Lung (tissue), 11 donors: ENCODE measurements at regions not wholly inside any gene's neighbourhood (a gene's known extent, or its start where the extent isn't known, plus 50 kb on each side); places are given as distances from the start of the nearest gene placed in this dataset.

Experiments
- ATAC-seq: fragments of 200-7000 bp; cut with Tn5 transposase; one replicate; pipeline ENCODE4 v1.9.1; 2020; ENCODE audit warnings: moderate number of reproducible peaks; ENCODE audit not compliant: insufficient read depth, low FRiP score
- DNase-seq, 3 donors: peaks; one replicate each; pipeline ENCODE4 v3.0.0-alpha.2; 2013 to 2017
- H3K27ac ChIP-seq, 2 donors: one replicate each; pipeline ENCODE4 v1.5.1; 2013; ENCODE audit warnings: mild to moderate bottlenecking in 2 of 2, moderate library complexity in 2 of 2, control low read depth in 1 of 2, inconsistent platforms in 1 of 2, low read depth in 1 of 2, low read length in 1 of 2
- H3K27me3 ChIP-seq, 3 donors: one replicate each; pipeline ENCODE4 v1.5.1; 2013; ENCODE audit warnings: low read length in 2 of 3; ENCODE audit not compliant: control insufficient read depth in 3 of 3, insufficient read depth in 3 of 3
- H3K36me3 ChIP-seq, 4 donors: one replicate each; pipeline ENCODE4 v1.5.1; 2013; ENCODE audit warnings: low read length in 4 of 4, mild to moderate bottlenecking in 1 of 4, moderate library complexity in 1 of 4; ENCODE audit not compliant: control insufficient read depth in 4 of 4, insufficient read depth in 4 of 4
- H3K4me1 ChIP-seq, 5 donors: one replicate each; pipeline ENCODE4 v1.5.1; 2013; ENCODE audit warnings: low read length in 5 of 5, mild to moderate bottlenecking in 2 of 5, moderate library complexity in 1 of 5; ENCODE audit not compliant: control insufficient read depth in 5 of 5, insufficient read depth in 5 of 5
- H3K4me3 ChIP-seq: one replicate; pipeline ENCODE4 v1.5.1; 2013; ENCODE audit warnings: mild to moderate bottlenecking, control low read depth, moderate library complexity
- H3K9ac ChIP-seq, 2 donors: one replicate each; pipeline ENCODE4 v1.5.1; 2013; ENCODE audit warnings: low read length in 2 of 2, control low read depth in 1 of 2; ENCODE audit not compliant: insufficient read depth in 1 of 2
- H3K9me3 ChIP-seq, 4 donors: one replicate each; pipeline ENCODE4 v1.5.1; 2013; ENCODE audit warnings: low read length in 3 of 4, mild to moderate bottlenecking in 1 of 4, moderate library complexity in 1 of 4; ENCODE audit not compliant: control insufficient read depth in 4 of 4, insufficient read depth in 3 of 4
- CTCF ChIP-seq: IDR thresholded peaks from 2 replicates; pipeline ENCODE4 v1.5.1; 2012; ENCODE audit warnings: mild to moderate bottlenecking; ENCODE audit errors: control extremely low read depth, extremely low read depth
- WGBS, 2 donors: extraction: QIAGEN DNeasy Blood & Tissue Kit; methylation state at CpG; one replicate each; pipeline ENCODE4 v1.1.7; 2013; 5-methylcytosine and 5-hydroxymethylcytosine counted together
- donor health status: control.
- donor health status: control.
- donor health status: Bipolar disorder and iron deficiency.
- donor health status: healthy.
- donor health status: DM: yes; HTN: yes; CAD: no.

GRCh38 chr2:176753205-176753604 is 459.4 kb upstream of the HNRNPA3 start:
- no peak for ATAC-seq
- no peak overlapping the region for H3K4me3 ChIP-seq
- DNase-seq, result no peak
- no peak overlapping the region for H3K9ac ChIP-seq
- H3K27ac ChIP-seq, result no peak overlapping the region
- peaks cover 0 to 7% (median 0%) of the 10 kb centered on the region in 5 donors for H3K4me1 ChIP-seq
- H3K27me3 ChIP-seq, result no peaks in the 10 kb centered on the region
- WGBS, 2 donors, result 77 to 97% methylated on average over 3 of the region's 3 CpGs
- no peaks in the 10 kb centered on the region for H3K9me3 ChIP-seq
- TF ChIP-seq CTCF, result no peak
- no peaks in the 10 kb centered on the region for H3K36me3 ChIP-seq

- Histone ChIP-seq H3K36me3 (no peaks in the 10 kb centered on the region), H3K27me3 (no peaks in the 10 kb centered on the region), H3K9me3 (no peaks in the 10 kb centered on the region), H3K4me1 (peaks cover 0 to 4% (median 0%) of the 10 kb centered on the region in 5 donors), H3K9ac (no peak overlapping the region), H3K4me3 (no peak overlapping the region), H3K27ac (no peak overlapping the region)
- DNase-seq (no peak), ATAC-seq (no peak)
- TF ChIP-seq CTCF, result no peak
- 58 to 65% methylated on average over 2 of the region's 2 CpGs for WGBS, 2 donors
These were observed 458.7 kb upstream of the HNRNPA3 start for GRCh38 chr2:176753752-176754474.

GRCh38 chr2:176755537-176756135 is 457.0 kb upstream of the HNRNPA3 start:
- H3K27me3 ChIP-seq, result no peaks in the 10 kb centered on the region
- H3K36me3 ChIP-seq, result no peaks in the 10 kb centered on the region
- no peaks in the 10 kb centered on the region for H3K9me3 ChIP-seq
- H3K4me3 ChIP-seq, result no peak overlapping the region
- ATAC-seq, result no peak
- no peak overlapping the region for H3K27ac ChIP-seq
- no peak for TF ChIP-seq CTCF
- DNase-seq, result no peak
- H3K4me1 ChIP-seq, result no peaks in the 10 kb centered on the region
- 87 to 90% methylated on average over 4 of the region's 4 CpGs for WGBS, 2 donors
- no peak overlapping the region for H3K9ac ChIP-seq
